GM12865 (cell line): ENCODE measurements at regions not wholly inside any gene's neighbourhood (a gene's known extent, or its start where the extent isn't known, plus 50 kb on each side); places are given as distances from the start of the nearest gene placed in this dataset.

Experiments used
- DNase-seq: peaks from one replicate; pipeline ENCODE4 v3.0.0; 2010; ENCODE audit warnings: low read depth
- H3K4me3 ChIP-seq: 2 replicates; pipeline ENCODE4 v1.5.1; 2011; ENCODE audit warnings: mild to moderate bottlenecking, low read depth, low read length, control low read depth
- TF ChIP-seq, protein P1 (sequence below): IDR thresholded peaks from 2 replicates; pipeline ENCODE4 v1.5.1; 2011; ENCODE audit warnings: low read length, control low read depth, low read depth, inconsistent platforms; ENCODE audit not compliant: insufficient read depth; ENCODE audit errors: missing control alignments

DNA sequence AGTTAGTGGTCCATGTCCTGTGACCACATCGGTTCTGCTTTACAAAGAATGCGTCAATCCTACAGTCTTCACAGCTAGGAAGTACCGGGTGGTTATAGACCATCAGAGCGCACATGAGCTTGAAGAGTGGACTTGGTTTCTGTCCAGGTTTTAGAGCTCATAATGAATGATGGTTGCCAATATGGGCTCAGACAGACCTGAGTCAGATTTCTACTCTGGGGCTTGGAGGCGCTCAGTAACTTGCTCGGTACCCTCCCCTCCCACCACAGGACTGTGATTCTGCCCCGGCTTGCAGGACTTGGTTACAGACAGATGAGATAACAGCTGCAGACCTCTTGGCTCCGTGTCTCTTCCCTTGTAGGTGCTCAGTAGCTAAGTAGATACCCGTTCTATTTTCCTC lies 284.7 kb downstream of the TSHZ3 start:
- DNase-seq = no peak
- TF ChIP-seq, protein P1, sequence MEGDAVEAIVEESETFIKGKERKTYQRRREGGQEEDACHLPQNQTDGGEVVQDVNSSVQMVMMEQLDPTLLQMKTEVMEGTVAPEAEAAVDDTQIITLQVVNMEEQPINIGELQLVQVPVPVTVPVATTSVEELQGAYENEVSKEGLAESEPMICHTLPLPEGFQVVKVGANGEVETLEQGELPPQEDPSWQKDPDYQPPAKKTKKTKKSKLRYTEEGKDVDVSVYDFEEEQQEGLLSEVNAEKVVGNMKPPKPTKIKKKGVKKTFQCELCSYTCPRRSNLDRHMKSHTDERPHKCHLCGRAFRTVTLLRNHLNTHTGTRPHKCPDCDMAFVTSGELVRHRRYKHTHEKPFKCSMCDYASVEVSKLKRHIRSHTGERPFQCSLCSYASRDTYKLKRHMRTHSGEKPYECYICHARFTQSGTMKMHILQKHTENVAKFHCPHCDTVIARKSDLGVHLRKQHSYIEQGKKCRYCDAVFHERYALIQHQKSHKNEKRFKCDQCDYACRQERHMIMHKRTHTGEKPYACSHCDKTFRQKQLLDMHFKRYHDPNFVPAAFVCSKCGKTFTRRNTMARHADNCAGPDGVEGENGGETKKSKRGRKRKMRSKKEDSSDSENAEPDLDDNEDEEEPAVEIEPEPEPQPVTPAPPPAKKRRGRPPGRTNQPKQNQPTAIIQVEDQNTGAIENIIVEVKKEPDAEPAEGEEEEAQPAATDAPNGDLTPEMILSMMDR = no peak
- H3K4me3 ChIP-seq = no peak overlapping the region

DNA sequence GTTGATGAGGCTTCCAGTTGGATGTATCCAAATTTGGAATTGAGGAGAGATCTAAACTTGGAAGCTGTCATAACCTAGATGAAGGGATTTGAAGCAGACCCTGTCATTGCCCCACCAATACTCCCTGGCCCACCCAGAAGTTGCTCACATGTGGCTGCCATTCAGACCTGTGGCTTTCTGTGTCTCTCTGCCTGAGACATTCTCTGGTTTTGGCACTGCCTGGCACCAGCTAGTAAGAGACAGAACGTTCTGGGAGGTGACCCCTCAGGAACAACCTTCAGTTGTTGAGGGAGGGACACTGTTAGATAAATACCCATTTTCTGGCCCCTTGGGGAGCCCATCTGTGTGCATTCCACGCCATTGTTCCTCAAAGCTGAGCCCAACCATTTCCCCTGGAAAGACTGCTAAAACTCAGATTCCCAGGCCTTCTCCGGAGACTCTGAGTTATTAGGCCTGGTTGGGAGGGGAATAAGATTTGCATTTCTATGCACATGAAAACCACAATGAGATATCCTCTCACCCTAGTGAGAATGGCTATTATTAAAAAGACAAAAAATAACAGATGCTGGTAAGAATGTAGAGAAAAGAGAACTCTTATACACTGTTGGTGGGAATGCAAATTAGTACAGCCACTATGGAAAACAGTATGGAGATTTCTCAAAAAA lies 290.4 kb downstream of the TSHZ3 start:
- no peak overlapping the region for H3K4me3 ChIP-seq
- DNase-seq = no peak
- TF ChIP-seq, protein P1 = no peak

DNA sequence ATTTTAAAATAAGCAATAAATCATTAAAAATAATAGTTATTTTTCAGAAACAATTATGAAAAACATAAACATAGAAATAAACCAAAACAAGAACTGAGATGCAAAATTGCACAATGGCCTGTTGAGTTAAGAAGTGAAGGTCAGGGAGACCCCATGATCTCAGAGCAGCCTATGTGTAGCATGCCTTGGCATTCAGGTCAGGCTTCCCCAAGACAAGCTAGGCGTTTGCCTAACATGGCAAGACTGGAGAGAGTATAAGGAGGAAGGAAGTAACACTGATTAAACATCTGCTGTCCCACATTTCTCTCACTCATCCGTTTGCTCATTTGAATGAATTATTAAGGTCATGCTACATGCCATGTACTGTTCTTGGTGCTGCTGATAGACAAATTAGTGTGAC lies 291.8 kb downstream of the TSHZ3 start:
- TF ChIP-seq, protein P1 = no peak
- DNase-seq = no peak
- no peak overlapping the region for H3K4me3 ChIP-seq

DNA sequence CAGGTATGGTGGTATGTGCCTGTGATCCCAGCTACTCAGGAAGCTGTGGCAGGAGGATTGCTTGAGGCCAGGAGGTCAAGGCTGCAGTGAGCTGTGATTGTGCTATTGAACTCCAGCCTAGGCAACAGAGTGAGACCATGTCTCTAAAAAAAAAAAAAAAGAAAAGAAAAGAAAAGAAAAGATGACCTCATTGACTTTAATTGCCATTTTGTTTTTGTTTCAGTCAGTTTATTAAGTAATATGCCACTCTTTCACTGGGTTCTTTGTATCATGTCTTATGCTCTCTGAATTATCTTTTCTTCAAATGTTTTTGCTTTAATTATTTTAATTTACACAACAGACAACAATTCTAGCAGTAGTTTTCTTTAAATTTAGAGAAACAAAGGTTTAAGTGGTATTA lies 293.8 kb downstream of the TSHZ3 start:
- no peak for DNase-seq
- TF ChIP-seq, protein P1 = no peak
- H3K4me3 ChIP-seq = no peak overlapping the region

DNA sequence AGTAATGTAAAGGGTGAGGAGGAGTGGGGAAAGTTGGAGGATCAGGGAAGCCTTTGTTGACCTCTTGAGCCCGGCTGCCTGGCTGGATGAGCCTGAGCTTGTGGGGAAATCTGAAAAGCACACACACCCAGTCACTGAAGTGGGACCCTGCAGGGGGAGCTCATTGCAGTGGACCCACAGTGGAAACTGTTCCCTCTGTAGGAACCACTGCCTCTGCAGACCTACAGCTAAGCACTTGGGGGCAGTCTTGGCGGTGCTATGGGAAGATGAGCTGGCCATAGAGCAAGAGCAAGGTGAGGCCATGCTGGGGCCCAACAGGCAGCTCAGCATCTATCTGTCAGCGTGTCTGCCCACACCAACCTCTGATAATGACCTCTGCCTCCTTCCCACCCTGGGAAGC lies 294.8 kb downstream of the TSHZ3 start:
- H3K4me3 ChIP-seq = no peak overlapping the region
- no peak for DNase-seq

DNA sequence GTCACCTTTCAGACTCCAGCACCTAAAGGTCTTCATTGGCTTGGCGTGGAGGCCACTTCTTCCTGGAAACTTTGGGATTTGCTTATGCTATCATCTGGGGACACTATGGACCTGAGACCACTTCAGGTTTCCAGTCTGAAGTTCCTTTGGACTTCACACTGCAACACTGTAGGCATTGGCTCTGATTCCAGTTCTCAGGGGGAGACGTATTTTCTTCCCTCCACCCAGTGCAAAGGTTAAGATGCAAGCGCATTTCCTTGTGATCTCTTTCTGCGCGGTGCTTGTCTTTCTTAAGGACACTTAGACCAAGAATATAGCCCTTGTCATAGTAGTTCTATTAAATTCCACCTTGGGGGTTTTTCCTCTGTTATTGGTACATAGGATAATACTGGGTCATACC lies 299.8 kb downstream of the TSHZ3 start:
- no peak overlapping the region for H3K4me3 ChIP-seq
- no peak for DNase-seq
- TF ChIP-seq, protein P1 = no peak

More for the DNA sequence above, 294.8 kb downstream of the TSHZ3 start:
- TF ChIP-seq, protein P1 = no peak

DNA sequence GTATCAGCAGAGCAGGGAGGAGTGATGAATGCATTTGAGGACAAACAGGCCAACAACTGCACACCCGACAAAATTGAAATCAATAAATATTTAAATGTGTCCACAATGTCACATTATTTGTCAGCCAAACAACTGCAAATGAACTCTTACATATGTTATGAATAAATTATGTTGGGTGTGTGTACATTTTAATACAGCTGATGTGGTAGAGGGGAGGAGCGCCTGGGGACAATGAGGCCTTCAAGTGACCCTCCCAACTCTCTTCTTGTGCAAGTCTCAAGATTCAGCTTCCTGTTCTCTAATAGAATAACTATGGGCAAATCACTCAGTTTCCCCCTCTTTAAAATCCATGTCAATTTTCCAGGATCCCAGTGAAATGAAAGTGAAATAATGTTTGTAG lies 303.2 kb downstream of the TSHZ3 start:
- TF ChIP-seq, protein P1 = no peak
- no peak for DNase-seq
- H3K4me3 ChIP-seq = no peak overlapping the region
